ENCODE measurements at regions not wholly inside any gene's neighbourhood (a gene's known extent, or its start where the extent isn't known, plus 50 kb on each side); places are given as distances from the start of the nearest gene placed in this dataset.

DNA sequence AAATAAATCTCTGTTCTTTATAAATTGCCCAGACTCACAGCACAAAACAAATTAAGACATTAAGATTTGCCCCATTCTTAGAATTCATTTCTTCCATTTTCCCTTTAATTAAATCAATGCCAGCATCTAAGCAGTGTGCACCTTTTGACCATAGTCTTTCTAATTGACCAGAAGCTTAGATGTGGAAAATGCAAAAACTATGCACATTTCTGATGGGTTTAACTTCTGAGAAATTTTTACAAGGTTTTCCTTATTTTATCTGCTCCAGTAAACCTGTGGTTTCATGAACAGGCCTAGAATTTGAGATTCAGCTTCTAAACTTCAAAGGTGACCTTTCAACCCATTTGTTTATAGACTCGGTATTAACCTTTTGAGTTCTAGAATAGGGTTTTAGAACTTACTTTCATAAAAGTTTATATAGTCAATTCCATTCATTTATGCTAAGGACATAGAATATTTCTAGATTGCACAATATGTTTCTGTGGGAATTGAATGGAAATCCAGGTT, 437.8 kb upstream of the HSF2 start:
- Histone ChIP-seq H4K20me1 (ENCODE audit: insufficient read depth) (no peaks in the 10 kb centered on the region), H3K4me3 (IDR thresholded peaks at IDR 0.05; ENCODE audit: insufficient read depth, low read depth, low read length) (no peak overlapping the region), H3K36me3 (ENCODE audit: insufficient read depth) (no peaks in the 10 kb centered on the region), H3K4me1 (ENCODE audit: low read depth, poor library complexity, severe bottlenecking) (no peaks in the 10 kb centered on the region), H3K27me3 (ENCODE audit: insufficient read depth, low read depth) (no peaks in the 10 kb centered on the region), H3K9ac (no peak overlapping the region), H2AFZ (ENCODE audit: low read depth) (no peak overlapping the region), H3K79me2 (ENCODE audit: insufficient read depth, low read depth) (no peaks in the 10 kb centered on the region), H3K4me2 (no peak overlapping the region), H3K27ac (no peak overlapping the region)
- TF ChIP-seq, protein P1, sequence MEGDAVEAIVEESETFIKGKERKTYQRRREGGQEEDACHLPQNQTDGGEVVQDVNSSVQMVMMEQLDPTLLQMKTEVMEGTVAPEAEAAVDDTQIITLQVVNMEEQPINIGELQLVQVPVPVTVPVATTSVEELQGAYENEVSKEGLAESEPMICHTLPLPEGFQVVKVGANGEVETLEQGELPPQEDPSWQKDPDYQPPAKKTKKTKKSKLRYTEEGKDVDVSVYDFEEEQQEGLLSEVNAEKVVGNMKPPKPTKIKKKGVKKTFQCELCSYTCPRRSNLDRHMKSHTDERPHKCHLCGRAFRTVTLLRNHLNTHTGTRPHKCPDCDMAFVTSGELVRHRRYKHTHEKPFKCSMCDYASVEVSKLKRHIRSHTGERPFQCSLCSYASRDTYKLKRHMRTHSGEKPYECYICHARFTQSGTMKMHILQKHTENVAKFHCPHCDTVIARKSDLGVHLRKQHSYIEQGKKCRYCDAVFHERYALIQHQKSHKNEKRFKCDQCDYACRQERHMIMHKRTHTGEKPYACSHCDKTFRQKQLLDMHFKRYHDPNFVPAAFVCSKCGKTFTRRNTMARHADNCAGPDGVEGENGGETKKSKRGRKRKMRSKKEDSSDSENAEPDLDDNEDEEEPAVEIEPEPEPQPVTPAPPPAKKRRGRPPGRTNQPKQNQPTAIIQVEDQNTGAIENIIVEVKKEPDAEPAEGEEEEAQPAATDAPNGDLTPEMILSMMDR (conservative IDR thresholded peaks at IDR 0.05; ENCODE audit: low read depth, low read length) = no peak

DNA sequence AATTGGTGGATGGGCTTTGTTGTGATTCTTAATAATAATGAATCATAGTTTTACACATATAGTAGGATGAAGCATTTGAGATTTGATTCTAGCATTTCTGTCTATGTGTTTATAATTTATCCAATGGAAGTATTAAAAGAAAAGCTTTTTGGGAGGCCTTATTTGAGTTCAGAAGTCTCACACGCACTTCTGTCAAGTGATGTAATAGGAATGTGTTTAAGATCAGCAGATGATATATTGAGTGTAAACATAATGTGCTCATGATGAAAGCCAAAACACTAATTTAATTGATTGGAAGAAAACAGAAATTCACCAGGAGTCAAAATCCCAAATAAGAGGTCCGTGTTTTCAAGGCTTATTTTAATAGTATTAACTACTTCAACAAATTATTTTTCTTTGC, 435.6 kb upstream of the HSF2 start:
- Histone ChIP-seq H3K36me3 (ENCODE audit: insufficient read depth) (no peaks in the 10 kb centered on the region), H3K27ac (no peak overlapping the region), H3K4me2 (no peak overlapping the region), H3K27me3 (ENCODE audit: insufficient read depth, low read depth) (no peaks in the 10 kb centered on the region), H2AFZ (ENCODE audit: low read depth) (no peak overlapping the region), H3K79me2 (ENCODE audit: insufficient read depth, low read depth) (no peaks in the 10 kb centered on the region), H3K4me1 (ENCODE audit: low read depth, poor library complexity, severe bottlenecking) (peaks cover 5% of the 10 kb centered on the region), H3K9ac (no peak overlapping the region), H3K4me3 (IDR thresholded peaks at IDR 0.05; ENCODE audit: insufficient read depth, low read depth, low read length) (no peak overlapping the region), H4K20me1 (ENCODE audit: insufficient read depth) (no peaks in the 10 kb centered on the region)
- TF ChIP-seq, protein P1 (conservative IDR thresholded peaks at IDR 0.05; ENCODE audit: low read depth, low read length) = no peak

DNA sequence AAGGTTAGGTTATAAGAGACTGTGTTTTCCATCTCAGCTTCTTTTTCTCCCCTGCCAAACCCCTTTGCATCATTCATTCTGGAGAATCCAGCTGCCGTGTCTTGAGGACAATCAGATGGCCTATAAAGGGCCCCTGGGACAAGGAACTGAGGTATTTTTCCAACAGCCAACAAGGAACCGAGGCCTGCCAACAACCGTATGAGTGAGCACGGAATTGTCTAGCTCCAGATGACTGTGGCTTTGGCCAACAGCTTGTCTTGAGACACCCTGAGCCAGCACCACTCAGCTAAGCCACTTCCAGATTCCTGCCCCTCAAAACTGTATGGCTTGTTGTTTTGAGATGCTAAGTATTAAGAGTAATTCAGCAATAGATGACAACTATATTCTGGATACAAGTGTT, 433.7 kb upstream of the HSF2 start:
- no peaks in the 10 kb centered on the region for H3K27me3 ChIP-seq (ENCODE audit: insufficient read depth, low read depth)
- H3K4me3 ChIP-seq (IDR thresholded peaks at IDR 0.05; ENCODE audit: insufficient read depth, low read depth, low read length) = no peak overlapping the region
- peaks cover 5% of the 10 kb centered on the region for H3K4me1 ChIP-seq (ENCODE audit: low read depth, poor library complexity, severe bottlenecking)
- H3K79me2 ChIP-seq (ENCODE audit: insufficient read depth, low read depth) = no peaks in the 10 kb centered on the region
- no peaks in the 10 kb centered on the region for H4K20me1 ChIP-seq (ENCODE audit: insufficient read depth)
- no peak overlapping the region for H2AFZ ChIP-seq (ENCODE audit: low read depth)
- H3K9ac ChIP-seq = no peak overlapping the region
- no peak overlapping the region for H3K4me2 ChIP-seq
- no peaks in the 10 kb centered on the region for H3K36me3 ChIP-seq (ENCODE audit: insufficient read depth)
- H3K27ac ChIP-seq = no peak overlapping the region
- TF ChIP-seq, protein P1 (conservative IDR thresholded peaks at IDR 0.05; ENCODE audit: low read depth, low read length) = no peak

DNA sequence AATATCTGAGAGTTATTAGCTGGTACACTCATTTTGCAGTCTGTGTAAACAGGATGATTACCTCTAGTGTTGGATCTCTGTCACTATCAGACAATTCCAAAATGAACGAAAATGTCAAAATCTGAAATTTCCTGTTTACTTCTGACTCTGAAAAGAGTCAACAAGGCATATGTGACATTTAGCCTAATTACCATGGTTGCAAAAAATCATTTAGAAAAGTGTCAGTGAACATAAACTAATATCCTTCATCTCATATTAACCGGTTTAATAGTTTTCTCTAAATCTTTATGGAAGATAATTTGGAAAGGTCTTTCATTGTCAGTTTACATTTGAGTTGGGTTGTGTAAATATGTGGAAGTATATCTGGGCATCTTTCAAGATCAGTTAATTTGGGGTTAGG, 431.8 kb upstream of the HSF2 start:
- TF ChIP-seq, protein P1 (conservative IDR thresholded peaks at IDR 0.05; ENCODE audit: low read depth, low read length) = no peak
- H3K36me3 ChIP-seq (ENCODE audit: insufficient read depth) = no peaks in the 10 kb centered on the region
- no peak overlapping the region for H3K4me2 ChIP-seq
- no peak overlapping the region for H3K27ac ChIP-seq
- no peak overlapping the region for H3K4me3 ChIP-seq (IDR thresholded peaks at IDR 0.05; ENCODE audit: insufficient read depth, low read depth, low read length)
- H3K9ac ChIP-seq = no peak overlapping the region
- H2AFZ ChIP-seq (ENCODE audit: low read depth) = no peak overlapping the region
- H3K27me3 ChIP-seq (ENCODE audit: insufficient read depth, low read depth) = no peaks in the 10 kb centered on the region
- H3K4me1 ChIP-seq (ENCODE audit: low read depth, poor library complexity, severe bottlenecking) = peaks cover 5% of the 10 kb centered on the region
- H3K79me2 ChIP-seq (ENCODE audit: insufficient read depth, low read depth) = no peaks in the 10 kb centered on the region
- H4K20me1 ChIP-seq (ENCODE audit: insufficient read depth) = no peaks in the 10 kb centered on the region
